NCI-H1417 (cell line): ENCODE measurements at regions not wholly inside any gene's neighbourhood (a gene's known extent, or its start where the extent isn't known, plus 50 kb on each side); places are given as distances from the start of the nearest gene placed in this dataset.
"Not testable (repeated sequence)": the region's sequence is repeated elsewhere in the genome, so short reads cannot be mapped to it uniquely, and the experiment has no call there.

Experiments
- DNase-seq, 3 experiments: peaks; one replicate each; lab custom pipeline; 2025; lab: John Stamatoyannopoulos, UW

DNA sequence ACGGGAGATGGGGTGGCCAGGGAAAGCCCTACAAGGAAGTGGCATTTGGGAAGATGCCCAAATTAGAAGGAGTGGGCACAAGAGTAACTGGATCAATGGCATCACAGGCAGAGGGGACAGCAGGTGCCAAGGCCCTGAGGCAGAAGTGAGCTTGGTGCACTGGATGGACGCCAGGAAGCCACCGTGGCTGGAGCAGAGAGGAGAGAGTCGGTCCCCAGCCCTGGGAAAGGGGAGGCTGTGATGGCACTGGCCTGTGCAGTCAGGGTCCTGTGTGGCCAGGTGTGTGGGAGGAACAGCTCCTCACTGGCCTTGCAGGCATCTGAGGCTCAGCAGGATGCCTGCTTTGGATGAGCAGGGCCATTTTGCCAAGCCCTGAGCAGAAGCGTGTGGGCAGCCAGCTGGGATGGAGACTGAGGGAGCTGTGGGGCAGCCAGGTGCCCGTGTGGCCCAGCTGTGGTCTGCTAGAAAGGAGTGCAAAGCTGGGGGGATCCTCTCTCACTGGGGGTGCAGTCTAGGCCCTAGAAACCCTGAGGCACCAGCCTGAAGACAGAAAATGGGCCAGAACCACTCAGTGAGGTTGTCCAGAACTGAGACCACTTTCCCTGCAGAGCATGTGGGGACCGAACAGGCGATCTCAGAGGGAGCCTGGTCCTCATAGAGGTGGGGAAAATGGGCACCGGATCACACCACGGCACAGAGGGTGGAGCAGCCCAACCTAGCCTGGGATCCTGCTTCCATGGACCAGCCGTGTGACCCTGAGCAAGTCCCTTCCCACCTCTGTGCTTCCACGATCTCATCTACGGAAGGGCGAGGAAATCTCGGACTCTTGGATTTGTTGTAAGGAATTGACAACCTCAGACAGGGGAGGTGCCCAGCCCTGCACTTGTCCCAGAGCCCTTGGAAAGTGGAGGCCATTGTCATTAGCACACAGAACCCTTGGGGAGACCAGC, 78.6 kb upstream of the RTL6 start:
- DNase-seq: peak in 1 of 3 experiments; percentile 2

DNA sequence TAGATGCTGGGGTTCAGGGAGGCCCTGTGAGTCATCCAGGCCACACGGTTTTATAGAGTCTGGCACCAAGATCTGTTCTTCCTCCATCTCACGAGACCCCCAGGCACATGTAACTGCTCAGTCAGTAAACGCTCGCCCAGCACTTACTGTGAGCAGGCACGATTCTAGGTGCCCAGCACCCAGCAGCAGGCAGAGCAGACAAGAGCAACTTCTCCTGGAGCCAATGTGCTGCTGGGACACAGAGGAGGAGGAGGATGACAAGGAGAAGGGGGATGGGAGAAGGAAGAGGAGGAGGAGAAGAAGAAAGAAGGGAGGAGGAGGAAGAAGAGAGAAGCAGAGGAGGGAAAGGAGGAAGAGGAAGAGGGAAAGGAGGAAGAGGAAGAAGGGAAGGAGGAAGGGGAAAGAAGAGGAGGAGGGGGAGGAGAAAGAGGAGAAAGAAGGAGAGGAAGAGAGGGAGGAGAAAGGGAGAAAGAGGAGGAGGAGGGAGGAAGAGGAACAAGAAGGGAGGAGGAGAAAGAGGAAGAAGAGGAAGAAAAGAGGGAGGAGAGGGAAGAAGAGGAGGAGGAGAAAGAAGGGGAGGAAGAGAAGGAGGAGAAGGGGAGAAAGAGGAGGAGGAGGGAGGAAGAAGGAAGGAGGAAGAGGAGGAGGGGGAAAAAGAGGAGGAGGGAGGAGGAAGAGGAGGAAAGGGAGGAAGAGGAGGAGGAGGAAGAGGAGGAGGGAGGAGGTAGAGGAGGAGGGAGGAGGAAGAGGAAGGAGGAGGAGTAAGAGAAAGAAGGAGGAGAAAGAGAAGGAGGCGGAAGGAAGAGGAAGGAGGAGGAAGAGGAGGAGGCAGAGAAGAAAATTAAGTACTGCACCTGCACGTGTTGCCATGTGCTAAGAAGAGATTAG, 77.6 kb upstream of the RTL6 start:
- peak in 1 of 3 experiments; percentile 40 for DNase-seq

DNA sequence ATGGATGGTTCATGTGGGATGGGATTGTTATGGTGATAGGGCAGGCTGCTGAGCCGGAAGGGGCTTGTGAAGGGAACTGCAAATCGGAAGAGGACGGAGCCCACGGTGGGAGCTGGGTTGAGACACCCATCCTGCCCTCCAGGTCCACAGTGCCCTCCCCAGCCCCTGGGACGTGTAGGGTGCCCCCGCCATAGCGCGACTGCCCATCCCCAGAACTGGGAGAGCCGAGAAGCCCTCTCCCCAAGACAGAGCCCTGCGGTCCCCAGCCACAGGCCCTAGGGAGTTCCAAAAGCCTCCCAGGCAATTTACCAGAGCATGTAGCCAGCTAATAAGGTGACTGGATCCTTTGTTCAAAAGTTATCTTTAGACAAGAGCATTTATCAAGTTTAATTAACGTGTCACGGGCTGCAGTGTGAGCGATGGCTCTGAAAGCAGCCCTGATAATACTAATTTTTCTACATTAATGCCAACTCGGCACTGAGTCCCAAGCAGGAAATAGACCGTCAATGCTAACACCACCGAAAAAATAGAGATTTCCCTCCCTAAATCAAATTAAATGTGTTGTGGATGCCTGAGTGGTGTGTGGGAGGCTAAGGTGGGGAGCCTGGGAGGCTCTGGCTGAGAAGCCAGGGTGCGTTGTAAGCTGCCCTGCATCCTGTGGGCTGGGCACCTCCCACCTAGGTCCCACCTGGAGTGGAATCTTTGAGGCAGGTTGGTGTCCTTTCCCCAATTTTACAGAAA, 76.8 kb upstream of the RTL6 start:
- DNase-seq: peak in 1 of 3 experiments; percentile 61

DNA sequence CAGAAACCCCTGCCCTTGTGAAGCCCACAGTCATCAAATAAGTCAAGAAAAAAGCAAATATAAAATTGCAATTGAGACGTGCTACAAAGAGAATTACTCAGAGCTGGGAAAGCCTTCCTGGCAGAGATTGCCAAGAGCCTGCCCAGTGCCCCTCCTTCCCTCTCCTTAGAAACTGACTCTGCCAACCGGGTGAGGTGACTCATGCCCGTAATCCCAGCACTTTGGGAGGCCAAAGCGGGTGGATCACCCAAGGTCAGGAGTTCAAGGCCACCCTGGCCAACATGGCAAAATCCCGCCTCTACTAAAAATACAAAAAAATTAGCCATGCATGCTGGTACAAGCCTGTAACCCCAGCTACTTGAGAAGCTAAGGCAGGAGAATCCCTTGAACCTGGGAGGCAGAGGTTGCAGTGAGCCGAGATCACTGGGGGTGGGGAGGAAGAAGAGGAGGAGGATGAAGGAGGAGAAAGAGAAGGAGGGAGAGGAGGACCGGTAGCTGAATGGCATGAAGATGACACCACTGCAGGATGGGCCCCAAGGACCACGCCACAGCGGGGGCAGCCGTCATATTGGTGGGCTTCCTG, 76.1 kb upstream of the RTL6 start:
- peak in 1 of 3 experiments; percentile 2 for DNase-seq

DNA sequence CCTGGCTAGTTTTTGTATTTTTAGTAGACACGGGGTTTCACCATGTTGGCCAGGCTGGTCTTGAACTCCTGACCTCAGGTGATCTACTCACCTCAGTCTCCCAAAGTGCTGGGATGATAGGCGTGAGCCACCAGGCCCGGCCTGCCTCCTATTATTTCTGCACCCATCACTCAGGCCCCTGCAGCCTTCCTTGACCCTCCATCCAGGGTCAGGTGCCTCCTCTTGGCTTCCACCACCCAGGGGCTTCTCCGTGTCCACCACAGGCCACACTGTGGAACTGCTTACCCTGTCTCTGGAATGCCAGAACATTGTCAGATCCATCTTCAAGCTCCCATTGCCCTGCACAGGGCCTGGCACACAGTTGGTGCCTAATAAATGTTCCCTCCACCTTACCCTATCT, 75.4 kb upstream of the RTL6 start:
- DNase-seq: no peak

DNA sequence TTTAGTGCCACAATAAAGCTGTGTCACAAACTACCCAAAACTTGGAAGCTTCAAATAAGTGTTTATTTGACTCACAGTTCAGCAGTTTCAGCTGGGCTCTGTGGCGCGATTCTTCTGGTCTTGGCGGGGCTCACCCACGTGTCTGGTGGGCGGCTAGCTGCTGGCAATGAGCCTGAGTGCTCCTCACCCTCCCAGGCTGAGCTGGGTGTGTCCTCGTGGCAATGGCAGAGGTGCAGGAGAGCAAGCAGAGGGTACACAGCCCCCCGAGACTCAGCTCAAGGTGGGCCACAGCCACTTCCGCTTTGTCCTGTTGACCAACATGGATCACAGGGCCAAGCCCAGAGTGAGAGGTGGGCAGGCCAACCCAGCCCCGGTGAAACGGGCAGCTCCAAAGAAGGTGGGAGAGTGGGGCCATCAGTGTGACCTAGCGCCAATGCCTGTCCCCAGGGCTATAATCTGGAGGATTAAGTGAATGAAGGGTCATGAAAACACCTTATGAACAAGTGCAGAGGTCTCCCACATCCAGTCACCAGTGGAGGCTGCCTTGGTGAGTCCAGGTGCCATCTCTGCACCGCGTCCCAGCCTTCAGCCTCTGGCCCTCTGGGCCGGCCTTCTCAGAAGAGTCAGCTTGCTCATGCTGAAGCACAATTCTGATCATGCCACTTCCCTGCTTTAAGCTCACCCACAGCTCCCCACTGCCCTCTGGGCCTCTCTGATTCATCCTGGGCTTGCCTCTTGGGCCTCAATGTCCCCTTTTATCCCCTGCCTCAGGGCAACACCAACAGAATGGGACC, 74.6 kb upstream of the RTL6 start:
- no peak for DNase-seq

DNA sequence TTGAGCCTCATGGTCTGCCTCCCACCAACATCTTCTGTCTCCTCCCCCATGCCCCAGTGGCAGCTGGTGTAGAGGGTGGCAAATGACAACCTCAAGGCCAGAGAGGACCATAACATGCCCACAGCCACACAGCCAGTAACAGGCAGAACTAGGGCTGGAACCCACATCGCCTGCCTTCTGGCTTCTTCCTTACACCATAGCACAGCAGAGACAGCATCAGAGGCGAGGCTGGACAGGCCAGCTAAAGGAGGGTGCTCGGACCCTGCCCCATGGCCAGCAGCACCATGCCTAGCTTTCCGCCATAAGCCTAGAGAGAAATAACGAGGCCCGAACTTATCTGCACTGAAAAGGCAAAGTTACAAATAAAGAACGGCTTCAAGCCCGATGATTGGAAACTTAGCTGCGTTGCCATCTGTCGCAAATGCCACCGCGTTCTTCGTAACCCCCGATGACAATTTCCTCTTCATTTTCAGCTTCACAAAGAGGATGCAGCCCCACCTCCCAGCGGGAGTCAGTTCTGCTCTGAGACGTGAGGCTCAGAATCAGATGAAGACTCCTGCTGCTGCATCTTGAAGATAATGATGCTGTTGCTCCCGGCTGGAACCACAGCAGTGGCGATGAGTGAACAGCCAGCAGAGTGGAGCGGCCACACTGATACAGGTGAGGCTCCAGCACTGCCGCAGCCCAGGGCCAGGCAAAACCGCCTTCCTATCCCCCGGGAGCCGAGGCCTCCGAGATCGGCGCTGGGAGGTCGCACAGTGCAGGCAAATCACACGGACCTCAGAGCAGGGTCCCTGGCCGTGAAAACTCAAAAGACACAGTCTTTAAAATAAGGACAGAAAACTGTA, 73.8 kb upstream of the RTL6 start:
- no peak for DNase-seq

DNA sequence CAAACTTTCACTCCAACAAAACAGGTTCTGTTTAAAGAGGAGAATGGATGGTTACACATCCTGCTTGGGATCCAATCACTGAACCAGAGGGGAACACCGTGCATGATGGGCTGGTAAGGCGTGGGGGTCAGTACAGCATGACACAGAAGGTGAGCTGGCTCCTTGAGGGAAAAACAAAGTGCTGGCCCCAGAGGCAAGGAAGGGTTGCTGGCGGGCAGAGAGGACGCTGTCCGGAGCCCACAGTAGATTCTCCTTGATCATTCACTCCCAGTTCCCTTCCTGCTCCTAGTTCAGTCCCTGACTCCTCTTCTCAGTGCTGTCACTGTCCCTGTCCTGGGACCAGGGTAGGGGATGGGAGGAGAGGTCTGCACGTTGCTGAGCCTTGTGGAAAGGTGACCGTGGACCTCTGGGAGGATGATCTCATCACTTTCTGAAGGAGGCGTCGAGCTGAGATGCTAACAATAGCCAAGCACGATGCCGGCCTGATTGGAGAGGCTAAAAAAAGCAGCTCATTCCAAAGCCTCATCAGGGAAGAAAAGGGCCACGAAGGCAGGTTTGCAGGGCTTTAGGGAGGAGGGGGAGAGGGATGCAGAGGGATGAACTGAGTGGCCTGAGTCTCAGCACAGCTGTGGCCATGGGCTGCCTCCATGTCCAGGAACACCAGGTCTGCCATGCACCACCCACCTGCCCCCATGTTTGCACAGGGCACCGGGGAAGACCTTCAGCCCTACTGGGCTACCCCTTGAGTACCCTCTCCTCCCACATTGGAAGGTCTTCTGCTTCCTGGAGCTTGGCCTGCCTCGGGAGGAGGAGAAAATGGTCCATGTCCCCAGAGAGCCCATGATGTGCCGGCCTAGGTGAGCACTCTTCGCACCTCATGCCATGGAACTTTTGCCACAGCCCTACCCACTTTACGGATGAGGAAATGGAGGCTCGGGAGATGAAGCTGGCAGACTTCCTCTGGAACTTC, 72.7 kb upstream of the RTL6 start:
- DNase-seq: no peak

DNA sequence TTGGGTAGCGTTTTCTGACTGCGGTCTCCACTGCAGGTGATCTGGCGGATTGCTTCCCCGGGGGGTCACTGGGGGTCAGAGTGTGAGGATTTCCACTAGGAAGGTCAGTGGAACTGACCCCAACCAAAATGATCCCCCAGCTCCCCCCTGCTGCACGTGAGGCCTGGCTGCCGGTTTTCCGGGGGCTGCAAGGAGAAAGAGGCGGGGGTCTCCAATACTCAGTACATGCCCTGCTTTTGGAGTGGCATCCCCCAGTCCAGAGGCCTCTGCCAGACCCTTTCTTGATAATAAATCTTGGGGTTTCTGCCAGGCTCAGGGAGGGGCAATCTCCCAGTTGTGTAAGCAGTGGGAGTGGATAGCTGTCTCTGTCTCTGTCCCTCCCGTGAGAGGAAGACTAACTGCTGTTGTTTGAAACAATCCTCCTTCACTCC, 71.5 kb upstream of the RTL6 start:
- DNase-seq: no peak

DNA sequence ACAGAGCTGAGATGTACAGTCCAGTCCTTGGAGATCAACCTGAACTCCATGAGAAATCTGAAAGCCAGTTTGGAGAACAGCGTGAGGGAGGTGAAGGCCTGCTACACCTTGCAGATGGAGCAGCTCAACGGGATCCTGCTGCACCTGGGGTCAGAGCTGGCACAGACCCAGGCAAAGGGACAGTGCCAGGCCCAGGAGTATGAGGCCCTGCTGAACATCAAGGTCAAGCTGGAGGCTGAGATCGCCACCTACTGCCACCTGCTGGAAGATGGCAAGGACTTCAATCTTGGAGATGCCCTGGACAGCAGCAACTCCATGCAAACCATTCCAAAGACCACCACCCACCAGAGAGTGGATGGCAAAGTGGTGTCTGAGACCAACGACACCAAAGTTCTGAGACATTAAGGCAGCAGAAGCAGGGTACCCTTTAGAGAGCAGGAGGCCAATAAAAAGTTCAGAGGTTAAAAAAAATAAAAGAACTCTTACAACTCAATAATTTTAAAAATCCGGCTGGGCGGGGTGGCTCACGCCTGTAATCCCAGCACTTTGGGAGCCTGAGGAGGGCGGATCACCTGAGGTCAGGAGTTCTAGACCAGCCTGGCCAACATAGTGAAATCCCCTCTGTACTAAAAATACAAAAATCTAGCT, 69.9 kb upstream of the RTL6 start:
- DNase-seq: peak in 1 of 3 experiments; percentile 8

DNA sequence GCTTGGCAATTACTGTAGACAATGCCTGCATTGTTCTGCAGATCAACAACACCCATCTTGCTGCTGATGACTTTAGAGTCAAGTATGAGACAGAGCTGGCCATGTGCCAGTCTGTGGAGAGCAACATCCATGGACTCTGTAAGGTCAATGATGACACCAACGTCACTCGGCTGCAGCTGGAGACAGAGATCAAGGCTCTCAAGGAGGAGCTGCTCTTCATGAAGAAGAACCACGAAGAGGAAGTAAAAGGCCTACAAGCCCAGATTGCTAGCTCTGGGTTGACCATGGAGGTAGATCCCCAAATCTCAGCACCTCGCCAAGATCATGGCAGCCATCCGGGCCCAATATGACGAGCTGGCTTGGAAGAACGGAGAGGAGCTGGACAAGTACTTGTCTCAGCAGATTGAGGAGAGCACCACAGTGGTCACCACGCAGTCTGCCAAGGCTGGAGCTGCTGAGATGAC, 69.4 kb upstream of the RTL6 start:
- not testable (repeated sequence) for DNase-seq

DNA sequence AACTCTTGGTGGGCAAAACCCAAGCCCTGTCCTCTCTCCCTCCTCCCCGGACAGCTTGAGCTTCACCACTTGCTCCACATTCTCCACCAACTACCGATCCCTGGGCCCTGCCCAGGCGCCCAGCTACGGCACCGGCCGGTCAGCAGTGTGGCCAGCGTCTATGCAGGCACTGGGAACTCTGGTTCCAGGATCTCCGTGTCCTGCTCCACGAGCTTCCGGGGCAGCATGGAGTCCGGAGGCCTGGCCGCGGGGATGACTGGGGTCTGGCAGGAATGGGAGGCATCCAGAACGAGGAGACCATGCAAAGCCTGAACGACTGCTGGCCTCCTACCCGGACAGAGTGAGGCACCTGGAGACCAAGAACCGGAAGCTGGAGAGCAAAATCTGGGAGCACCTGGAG, 68.9 kb upstream of the RTL6 start:
- DNase-seq: no peak

DNA sequence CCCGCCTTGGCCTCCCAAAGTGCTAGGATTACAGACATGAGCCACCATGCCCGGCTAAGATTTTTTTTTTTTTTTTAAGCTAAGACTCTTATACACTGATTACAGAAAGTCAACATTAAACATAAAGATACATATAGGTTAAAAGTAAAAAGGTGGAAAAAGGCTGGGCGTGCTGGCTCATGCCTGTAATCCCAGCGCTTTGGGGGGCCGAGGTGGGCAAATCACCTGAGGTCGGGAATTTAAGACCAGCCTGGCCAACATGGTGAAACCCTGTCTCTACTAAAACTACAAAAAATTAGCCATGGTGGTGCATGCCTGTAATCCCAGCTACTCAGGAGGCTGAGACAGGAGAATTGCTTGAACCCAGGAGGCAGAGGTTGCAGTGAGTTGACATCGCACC, 64.6 kb upstream of the RTL6 start:
- not testable (repeated sequence) for DNase-seq

DNA sequence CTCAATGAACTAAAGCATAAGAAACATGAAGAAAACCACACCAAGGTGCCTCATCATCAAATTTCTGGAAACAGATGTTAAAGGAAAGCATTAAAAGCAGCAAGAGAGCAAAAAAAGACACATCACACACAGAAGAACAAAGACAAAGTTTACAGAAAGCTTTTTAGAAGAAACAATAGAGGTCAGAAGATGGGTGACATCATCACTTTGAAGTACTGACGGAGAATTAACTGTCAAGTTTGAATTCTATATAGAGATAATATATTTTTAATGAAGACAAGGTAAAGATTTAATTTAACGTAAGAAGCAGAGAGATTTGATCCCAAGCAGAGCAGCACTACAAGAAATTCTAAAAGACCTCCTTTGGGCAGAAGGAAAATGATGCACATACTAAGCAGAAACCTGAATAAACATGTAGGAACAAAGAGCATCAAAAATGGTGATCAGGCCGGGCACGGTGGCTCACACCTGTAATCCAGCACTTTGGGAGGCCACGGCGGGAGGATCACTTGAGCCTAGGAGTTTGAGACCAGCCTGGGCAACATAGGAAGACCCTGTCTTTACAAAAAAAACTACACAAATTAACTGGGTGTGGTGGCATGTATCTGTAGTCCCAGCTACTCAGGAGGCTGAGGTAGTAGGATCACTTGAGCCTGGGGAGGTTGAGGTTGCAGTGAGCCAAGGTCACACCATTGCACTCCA, 63.3 kb upstream of the RTL6 start:
- no peak for DNase-seq

DNA sequence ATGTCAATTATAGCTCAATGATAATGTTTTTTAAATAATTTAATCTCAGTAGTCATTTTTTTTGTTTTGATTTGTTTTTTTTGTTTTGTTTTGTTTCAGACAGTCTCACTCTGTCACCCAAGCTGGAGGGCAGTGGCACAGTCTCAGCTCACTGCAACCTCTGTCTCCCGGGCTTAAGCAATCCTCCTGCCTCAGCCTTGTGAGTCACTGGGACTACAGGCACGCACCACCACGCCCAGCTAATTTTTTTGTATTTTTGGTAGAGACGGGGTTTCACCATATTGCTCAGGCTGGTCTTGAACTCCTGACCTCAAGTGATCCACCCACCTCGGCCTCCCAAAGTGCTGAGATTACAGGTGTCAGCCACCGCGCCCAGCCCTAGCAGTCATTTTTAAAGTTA, 60.6 kb upstream of the RTL6 start:
- DNase-seq: not testable (repeated sequence)

DNA sequence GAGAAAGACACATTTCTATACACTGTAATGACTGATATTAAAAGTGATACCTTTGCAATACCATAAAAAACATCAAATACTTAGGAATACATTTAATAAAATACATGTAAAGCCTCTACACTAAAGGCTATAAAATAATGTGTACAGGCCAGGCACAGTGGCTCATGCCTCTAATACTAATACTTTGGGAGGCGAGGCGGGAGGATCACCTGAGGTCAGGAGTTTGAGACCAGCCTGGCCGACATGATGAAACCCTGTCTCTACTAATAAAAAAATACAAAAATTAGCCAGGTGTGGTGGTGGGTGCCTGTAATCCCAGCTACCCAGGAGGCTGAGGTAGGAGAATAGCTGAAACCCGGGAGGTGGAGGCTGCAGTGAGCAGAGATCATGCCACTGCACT, 59.8 kb upstream of the RTL6 start:
- DNase-seq: not testable (repeated sequence)

DNA sequence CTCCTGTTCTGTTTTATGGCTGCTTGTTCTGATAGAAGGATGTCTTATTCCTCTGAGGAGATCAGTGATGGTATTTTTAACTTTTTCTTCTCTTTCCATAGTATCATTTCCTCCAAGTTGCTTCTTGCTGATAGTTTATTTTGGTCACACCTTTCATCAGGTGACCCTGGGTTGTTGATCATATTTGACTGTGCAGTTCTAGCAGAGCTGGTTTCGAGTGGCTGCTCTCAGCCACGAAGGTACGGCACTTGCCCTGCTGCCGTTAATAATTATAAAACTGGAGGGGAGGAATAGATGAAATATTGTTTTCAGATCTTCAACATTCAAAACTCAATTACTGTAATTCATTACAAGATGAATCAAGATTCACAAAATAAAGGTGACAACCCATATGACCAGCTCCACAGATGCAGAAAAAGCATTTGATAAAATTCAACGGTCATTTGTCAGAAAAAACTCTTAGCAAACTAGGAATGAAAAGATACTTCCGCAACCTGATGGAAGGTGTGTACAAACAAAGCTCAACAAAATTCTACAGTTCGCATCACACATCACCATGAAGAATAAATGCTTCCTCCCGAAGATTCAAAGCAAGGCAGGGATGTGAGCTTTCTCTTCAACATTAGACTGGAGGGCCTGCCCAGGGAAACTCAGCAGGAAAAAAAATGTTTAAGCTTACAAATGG, 59.2 kb upstream of the RTL6 start:
- no peak for DNase-seq
